Activated CD8-positive, alpha-beta T cell treated with anti-CD3 and anti-CD28 coated beads for 36 hours (primary cell): ENCODE measurements at regions not wholly inside any gene's neighbourhood (a gene's known extent, or its start where the extent isn't known, plus 50 kb on each side); places are given as distances from the start of the nearest gene placed in this dataset.

ENCODE experiments used
- ATAC-seq: fragments of 200-7000 bp; cut with Tn5 transposase; one replicate; pipeline ENCODE4 v1.10.0; 2021; ENCODE audit warnings: mild to moderate bottlenecking, moderate library complexity
- CTCF ChIA-PET: fragments of 350-600 bp; sonication (Branson Sonifier 250); formaldehyde crosslinking; loops from one replicate; lab custom pipeline; 2021; ENCODE audit warnings: antibody characterized with exemption; lab: Charles Lee
- POLR2A ChIA-PET: fragments of 350-600 bp; sonication (Branson Sonifier 250); formaldehyde crosslinking; loops from one replicate; lab custom pipeline; 2021; ENCODE audit warnings: antibody characterized with exemption; lab: Charles Lee
- DNase-seq: peaks from one replicate; pipeline ENCODE4 v3.0.0-alpha.2; 2020
- H3K27ac Mint-ChIP-seq: one replicate; pipeline ENCODE4 v1.8.0; 2021; ENCODE audit warnings: mild to moderate bottlenecking, mixed read lengths
- H3K27me3 Mint-ChIP-seq: one replicate; pipeline ENCODE4 v1.8.0; 2021; ENCODE audit warnings: mixed read lengths
- H3K36me3 Mint-ChIP-seq: one replicate; pipeline ENCODE4 v1.8.0; 2021; ENCODE audit warnings: low read depth, mixed read lengths
- H3K4me1 Mint-ChIP-seq: one replicate; pipeline ENCODE4 v1.8.0; 2021; ENCODE audit warnings: low read depth, mixed read lengths
- H3K4me3 Mint-ChIP-seq: one replicate; pipeline ENCODE4 v1.8.0; 2021; ENCODE audit warnings: mild to moderate bottlenecking, moderate library complexity, mixed read lengths
- H3K9me3 Mint-ChIP-seq: one replicate; pipeline ENCODE4 v1.8.0; 2021; ENCODE audit warnings: mixed read lengths
- CTCF ChIP-seq: fragments of 200-600 bp; IDR thresholded peaks from one replicate; pipeline ENCODE4 v1.8.0; 2022; ENCODE audit warnings: antibody characterized with exemption, mild to moderate bottlenecking
- intact Hi-C: fragments of 100-400 bp; cut with micrococcal nuclease; formaldehyde crosslinking; loops from one replicate; pipeline ENCODE4 v1.10.0; 2022

GRCh38 chr18:78538669-78539440 is 440.8 kb upstream of the SALL3 start:
- peaks cover 3% of the 10 kb centered on the region for H3K27me3 Mint-ChIP-seq
- H3K9me3 Mint-ChIP-seq, result no peaks in the 10 kb centered on the region
- intact Hi-C loops, result no loop called here
- ATAC-seq (no peak), DNase-seq (no peak)
- H3K36me3 Mint-ChIP-seq, result no peaks in the 10 kb centered on the region
- POLR2A ChIA-PET, result interaction anchor here (1.1 kb wide), 1 partner anchor 10 kb away, joined by 3 read pairs; no protein-coding TSS in a partner anchor
- CTCF ChIA-PET, result no interaction called here
- no peak for TF ChIP-seq CTCF
- no peaks in the 10 kb centered on the region for H3K4me1 Mint-ChIP-seq
- no peak overlapping the region for H3K4me3 Mint-ChIP-seq
- H3K27ac Mint-ChIP-seq, result no peak overlapping the region

GRCh38 chr18:78540636-78541529 is 438.7 kb upstream of the SALL3 start:
- DNase-seq, result no peak
- ChIA-PET CTCF (no interaction called here), POLR2A (no interaction called here)
- TF ChIP-seq CTCF, result no peak
- Mint-ChIP-seq H3K27ac (no peak overlapping the region), H3K4me3 (no peak overlapping the region), H3K9me3 (no peaks in the 10 kb centered on the region), H3K4me1 (no peaks in the 10 kb centered on the region), H3K27me3 (no peaks in the 10 kb centered on the region), H3K36me3 (no peaks in the 10 kb centered on the region)
- intact Hi-C loops, result no loop called here
- ATAC-seq, result no peak

GRCh38 chr18:78542204-78542603 is 437.4 kb upstream of the SALL3 start:
- CTCF ChIA-PET, result no interaction called here
- POLR2A ChIA-PET, result no interaction called here
- TF ChIP-seq CTCF, result no peak
- H3K4me3 Mint-ChIP-seq, result no peak overlapping the region
- H3K4me1 Mint-ChIP-seq, result no peaks in the 10 kb centered on the region
- intact Hi-C loops, result no loop called here
- DNase-seq (no peak), ATAC-seq (no peak)
- H3K9me3 Mint-ChIP-seq, result no peaks in the 10 kb centered on the region
- no peaks in the 10 kb centered on the region for H3K36me3 Mint-ChIP-seq
- H3K27me3 Mint-ChIP-seq, result no peaks in the 10 kb centered on the region
- H3K27ac Mint-ChIP-seq, result no peak overlapping the region

GRCh38 chr18:78543201-78543725 is 436.4 kb upstream of the SALL3 start:
- Mint-ChIP-seq H3K9me3 (no peaks in the 10 kb centered on the region), H3K27me3 (no peaks in the 10 kb centered on the region), H3K36me3 (no peaks in the 10 kb centered on the region), H3K4me3 (no peak overlapping the region), H3K27ac (no peak overlapping the region), H3K4me1 (no peaks in the 10 kb centered on the region)
- ATAC-seq (no peak), DNase-seq (no peak)
- ChIA-PET POLR2A (no interaction called here), CTCF (no interaction called here)
- TF ChIP-seq CTCF, result no peak
- intact Hi-C loops, result no loop called here

- Mint-ChIP-seq H3K36me3 (no peaks in the 10 kb centered on the region), H3K27ac (no peak overlapping the region), H3K27me3 (peaks cover 2% of the 10 kb centered on the region), H3K4me3 (no peak overlapping the region), H3K4me1 (no peaks in the 10 kb centered on the region), H3K9me3 (peaks cover 3% of the 10 kb centered on the region)
- intact Hi-C loops, result no loop called here
- ATAC-seq (no peak), DNase-seq (no peak)
- ChIA-PET POLR2A (no interaction called here), CTCF (no interaction called here)
- TF ChIP-seq CTCF, result no peak
These were observed 433.3 kb upstream of the SALL3 start for GRCh38 chr18:78546281-78546680.
